GM21360 (cell line): ENCODE measurements at regions not wholly inside any gene's neighbourhood (a gene's known extent, or its start where the extent isn't known, plus 50 kb on each side); places are given as distances from the start of the nearest gene placed in this dataset.
"Not testable (repeated sequence)": the region's sequence is repeated elsewhere in the genome, so short reads cannot be mapped to it uniquely, and the experiment has no call there.

Source experiments
- ATAC-seq: cut with Tn5 transposase; IDR thresholded peaks from one replicate; pipeline ENCODE4 v1.9.1; 2021; ENCODE audit warnings: mild to moderate bottlenecking, moderate library complexity; ENCODE audit not compliant: unreplicated experiment

GRCh38 chr2:18049325-18049724 lies 170.9 kb downstream of the KCNS3 start:
- ATAC-seq, result no peak

GRCh38 chr2:18047896-18048657 lies 169.6 kb downstream of the KCNS3 start:
- no peak for ATAC-seq

GRCh38 chr2:18047213-18047611 lies 168.7 kb downstream of the KCNS3 start:
- ATAC-seq, result no peak

- no peak for ATAC-seq
These were observed 168.2 kb downstream of the KCNS3 start for GRCh38 chr2:18046558-18047212.

- ATAC-seq, result no peak
These were observed 167.6 kb downstream of the KCNS3 start for GRCh38 chr2:18046017-18046416.

GRCh38 chr2:18045230-18045629 lies 166.8 kb downstream of the KCNS3 start:
- no peak for ATAC-seq

- ATAC-seq, result not testable (repeated sequence)
These were observed 138.9 kb downstream of the KCNS3 start for GRCh38 chr2:18017381-18017780.

GRCh38 chr2:18009891-18010290 lies 131.4 kb downstream of the KCNS3 start:
- no peak for ATAC-seq

GRCh38 chr2:18005411-18005810 lies 126.9 kb downstream of the KCNS3 start:
- no peak for ATAC-seq

- no peak for ATAC-seq
These were observed 123.2 kb downstream of the KCNS3 start for GRCh38 chr2:18001671-18002070.

- no peak for ATAC-seq
These were observed 118.5 kb downstream of the KCNS3 start for GRCh38 chr2:17996978-17997377.

GRCh38 chr2:17995593-17995992 lies 117.1 kb downstream of the KCNS3 start:
- no peak for ATAC-seq
